ENCODE measurements at regions not wholly inside any gene's neighbourhood (a gene's known extent, or its start where the extent isn't known, plus 50 kb on each side); places are given as distances from the start of the nearest gene placed in this dataset.

DNA sequence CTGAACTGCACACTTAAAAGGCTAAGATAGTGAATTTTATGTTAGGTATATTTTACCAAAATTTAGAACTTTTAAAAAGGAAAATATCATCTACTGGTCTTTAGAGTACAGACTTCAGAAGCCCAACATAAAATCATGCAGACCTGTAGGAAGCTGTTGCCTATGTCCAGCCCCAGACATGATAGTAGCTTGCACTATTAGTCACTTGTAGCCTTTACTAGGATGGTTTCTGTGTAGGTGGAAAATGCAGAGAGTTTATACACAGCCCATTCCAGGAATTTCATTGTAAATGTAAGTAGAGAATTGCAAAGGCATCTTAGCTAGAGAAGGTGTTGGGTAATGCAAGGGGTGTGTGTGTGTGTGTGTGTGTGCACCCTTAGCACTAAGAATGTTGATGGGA is 640.2 kb downstream of the RNF144A start:
- TF ChIP-seq, protein P1, sequence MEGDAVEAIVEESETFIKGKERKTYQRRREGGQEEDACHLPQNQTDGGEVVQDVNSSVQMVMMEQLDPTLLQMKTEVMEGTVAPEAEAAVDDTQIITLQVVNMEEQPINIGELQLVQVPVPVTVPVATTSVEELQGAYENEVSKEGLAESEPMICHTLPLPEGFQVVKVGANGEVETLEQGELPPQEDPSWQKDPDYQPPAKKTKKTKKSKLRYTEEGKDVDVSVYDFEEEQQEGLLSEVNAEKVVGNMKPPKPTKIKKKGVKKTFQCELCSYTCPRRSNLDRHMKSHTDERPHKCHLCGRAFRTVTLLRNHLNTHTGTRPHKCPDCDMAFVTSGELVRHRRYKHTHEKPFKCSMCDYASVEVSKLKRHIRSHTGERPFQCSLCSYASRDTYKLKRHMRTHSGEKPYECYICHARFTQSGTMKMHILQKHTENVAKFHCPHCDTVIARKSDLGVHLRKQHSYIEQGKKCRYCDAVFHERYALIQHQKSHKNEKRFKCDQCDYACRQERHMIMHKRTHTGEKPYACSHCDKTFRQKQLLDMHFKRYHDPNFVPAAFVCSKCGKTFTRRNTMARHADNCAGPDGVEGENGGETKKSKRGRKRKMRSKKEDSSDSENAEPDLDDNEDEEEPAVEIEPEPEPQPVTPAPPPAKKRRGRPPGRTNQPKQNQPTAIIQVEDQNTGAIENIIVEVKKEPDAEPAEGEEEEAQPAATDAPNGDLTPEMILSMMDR (IDR thresholded peaks at IDR 0.05; ENCODE audit: low read depth, low read length, missing input control) = no peak
- TF ChIP-seq HNF4G (IDR thresholded peaks at IDR 0.05) = no peak
- no peak for TF ChIP-seq GABPA (IDR thresholded peaks at IDR 0.05 in 1 of 2, conservative IDR thresholded peaks at IDR 0.05 in 1 of 2)
